ENCODE measurements at regions not wholly inside any gene's neighbourhood (a gene's known extent, or its start where the extent isn't known, plus 50 kb on each side); places are given as distances from the start of the nearest gene placed in this dataset.

DNA sequence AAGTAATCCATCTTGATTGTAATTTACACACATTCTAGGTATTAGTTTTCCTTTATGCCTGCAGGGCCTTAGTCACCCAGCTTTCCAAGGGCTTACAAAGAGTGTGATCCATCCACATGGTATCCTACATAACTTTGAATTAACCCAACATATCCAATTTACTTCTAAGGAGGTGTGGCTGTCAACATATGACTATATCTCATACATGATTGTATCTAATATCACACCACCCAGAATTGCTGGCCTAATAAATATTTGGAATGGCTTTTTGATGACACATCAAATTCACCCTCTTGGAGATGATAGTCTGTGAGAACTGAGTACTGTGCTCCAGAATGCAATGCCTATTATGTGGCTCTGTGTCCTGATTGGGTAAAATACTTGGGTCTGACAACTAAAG is 363.3 kb upstream of the GRIN3A start:
- Histone ChIP-seq H2AFZ (ENCODE audit: low read length) (no peak overlapping the region), H3K27me3 (ENCODE audit: low read length) (no peaks in the 10 kb centered on the region), H4K20me1 (ENCODE audit: insufficient read depth, low read depth, low read length) (no peaks in the 10 kb centered on the region), H3K4me2 (ENCODE audit: low read depth, low read length, poor library complexity, severe bottlenecking) (no peak overlapping the region), H3K36me3 (ENCODE audit: insufficient read depth, low read length) (no peaks in the 10 kb centered on the region), H3K27ac (ENCODE audit: low read length) (no peak overlapping the region), H3K9me3 (ENCODE audit: low read length) (peaks cover 12% of the 10 kb centered on the region), H3K79me2 (ENCODE audit: low read length) (no peaks in the 10 kb centered on the region), H3K4me1 (ENCODE audit: low read length) (no peaks in the 10 kb centered on the region), H3K9me2 (replicated peaks; ENCODE audit: insufficient read depth, low read length) (0 out of 2 replicates have a peak, but pooled peaks cover 5% of the 10 kb centered on the region), H3K9ac (ENCODE audit: low read length) (no peak overlapping the region), H3K4me3 (ENCODE audit: low read length) (no peak overlapping the region)
- DNase-seq: no peak

DNA sequence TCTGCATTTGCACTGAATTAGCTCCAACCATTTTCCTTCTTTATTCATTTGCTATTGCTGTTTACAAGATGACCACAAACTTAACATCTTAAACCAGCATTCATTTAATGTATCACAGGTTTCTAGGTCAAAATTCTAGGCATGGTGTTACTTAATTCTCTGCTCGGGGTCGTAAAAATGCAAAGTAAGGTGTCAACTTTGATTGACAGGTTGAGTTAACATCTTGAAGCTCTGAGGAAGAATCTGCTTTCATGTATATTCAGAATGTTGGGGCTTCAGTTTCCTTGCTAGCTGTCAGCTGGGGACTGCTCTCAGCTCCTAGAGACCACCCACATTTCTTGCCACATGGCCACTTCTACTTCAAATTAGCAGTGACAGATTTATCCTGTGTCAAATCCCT is 348.7 kb upstream of the GRIN3A start:
- Histone ChIP-seq H3K36me3 (ENCODE audit: insufficient read depth, low read length) (no peaks in the 10 kb centered on the region), H3K4me1 (ENCODE audit: low read length) (no peaks in the 10 kb centered on the region), H3K9ac (ENCODE audit: low read length) (no peak overlapping the region), H2AFZ (ENCODE audit: low read length) (no peak overlapping the region), H3K27me3 (ENCODE audit: low read length) (no peaks in the 10 kb centered on the region), H4K20me1 (ENCODE audit: insufficient read depth, low read depth, low read length) (no peaks in the 10 kb centered on the region), H3K79me2 (ENCODE audit: low read length) (no peaks in the 10 kb centered on the region), H3K9me3 (ENCODE audit: low read length) (peaks cover 14% of the 10 kb centered on the region), H3K4me3 (ENCODE audit: low read length) (no peak overlapping the region), H3K27ac (ENCODE audit: low read length) (no peak overlapping the region), H3K9me2 (replicated peaks; ENCODE audit: insufficient read depth, low read length) (no peaks in the 10 kb centered on the region), H3K4me2 (ENCODE audit: low read depth, low read length, poor library complexity, severe bottlenecking) (no peak overlapping the region)
- no peak for DNase-seq

DNA sequence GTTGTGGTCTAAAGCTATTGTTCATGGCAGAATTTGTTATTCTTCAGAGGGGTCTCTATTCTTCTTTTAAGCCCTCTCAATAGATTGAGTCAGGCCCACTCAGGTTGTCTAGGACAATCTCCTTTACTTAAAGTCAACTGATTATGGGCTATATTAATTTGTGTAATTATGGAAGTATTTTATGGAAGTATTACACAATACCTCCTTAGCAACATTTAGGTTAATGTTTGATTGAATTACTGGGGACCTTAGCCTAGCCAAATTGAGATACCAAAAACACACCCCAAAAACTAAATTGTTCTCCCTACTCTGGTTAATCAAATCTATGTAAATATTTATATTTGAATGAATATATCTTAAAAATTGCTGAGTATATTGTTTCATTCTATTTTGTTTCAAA is 347.1 kb upstream of the GRIN3A start:
- no peak overlapping the region for H3K27ac ChIP-seq (ENCODE audit: low read length)
- H3K4me2 ChIP-seq (ENCODE audit: low read depth, low read length, poor library complexity, severe bottlenecking): no peak overlapping the region

DNA sequence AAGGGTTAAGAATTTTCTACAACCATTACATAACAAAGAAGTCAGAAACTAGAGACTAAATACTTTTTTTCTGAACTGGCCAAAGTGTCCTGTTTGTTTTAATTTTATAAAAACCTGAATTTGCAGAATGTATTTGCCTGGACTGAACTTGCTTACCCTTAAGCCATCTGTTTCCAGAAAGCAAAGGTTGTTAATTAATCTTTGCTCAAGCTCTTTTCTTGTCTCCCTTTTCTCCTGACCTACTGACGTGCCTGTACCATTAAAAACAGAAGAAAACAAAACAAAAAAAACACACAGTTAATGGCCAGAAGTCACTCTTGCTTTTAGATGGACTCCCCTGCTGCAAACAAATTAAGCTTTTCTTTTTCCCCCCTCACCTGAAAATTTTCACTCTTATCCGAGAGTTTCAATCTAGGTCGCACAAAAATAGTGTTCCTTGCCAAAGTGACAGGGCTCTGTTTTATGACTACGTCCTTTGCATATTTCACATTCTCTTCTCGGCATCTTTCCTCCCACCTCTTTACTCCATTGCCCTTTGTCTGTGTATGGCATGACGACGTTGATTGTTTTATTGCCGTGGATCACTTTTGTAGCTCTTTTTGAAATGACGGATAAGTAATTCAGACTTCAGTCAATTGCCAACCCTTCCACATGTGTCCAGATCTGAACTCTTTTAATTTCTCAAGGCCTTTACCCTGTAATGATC is 333.8 kb upstream of the GRIN3A start:
- Histone ChIP-seq H3K9me2 (replicated peaks; ENCODE audit: insufficient read depth, low read length) (no peaks in the 10 kb centered on the region), H3K9ac (ENCODE audit: low read length) (no peak overlapping the region)

More for the DNA sequence above, 347.1 kb upstream of the GRIN3A start:
- no peak overlapping the region for H2AFZ ChIP-seq (ENCODE audit: low read length)
- H3K4me3 ChIP-seq (ENCODE audit: low read length): no peak overlapping the region
- no peaks in the 10 kb centered on the region for H3K27me3 ChIP-seq (ENCODE audit: low read length)
- no peaks in the 10 kb centered on the region for H3K79me2 ChIP-seq (ENCODE audit: low read length)
- no peaks in the 10 kb centered on the region for H4K20me1 ChIP-seq (ENCODE audit: insufficient read depth, low read depth, low read length)
- H3K9me2 ChIP-seq (replicated peaks; ENCODE audit: insufficient read depth, low read length): no peaks in the 10 kb centered on the region
- H3K4me1 ChIP-seq (ENCODE audit: low read length): no peaks in the 10 kb centered on the region
- DNase-seq: no peak
- H3K9me3 ChIP-seq (ENCODE audit: low read length): peaks cover 11% of the 10 kb centered on the region
- no peaks in the 10 kb centered on the region for H3K36me3 ChIP-seq (ENCODE audit: insufficient read depth, low read length)
- no peak overlapping the region for H3K9ac ChIP-seq (ENCODE audit: low read length)

DNA sequence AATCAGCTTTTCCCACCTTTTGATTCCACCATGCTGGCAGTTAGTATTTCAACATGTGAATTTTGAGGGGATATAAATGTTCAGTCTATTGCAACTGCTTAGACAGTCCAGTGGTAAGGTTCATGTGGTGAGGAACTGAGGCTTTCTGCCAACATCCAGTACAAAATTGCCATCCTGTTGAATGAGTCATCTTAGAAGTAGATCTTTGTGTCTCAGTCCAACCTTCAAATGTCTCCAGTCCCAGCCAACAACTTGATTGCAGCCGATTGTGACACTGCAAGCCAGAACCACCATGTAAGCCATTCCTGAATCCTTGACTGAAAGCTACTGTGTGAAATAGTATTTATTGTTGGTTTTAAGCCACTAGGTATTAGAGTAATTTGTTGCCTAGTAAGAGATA is 331.5 kb upstream of the GRIN3A start:
- Histone ChIP-seq H3K4me2 (ENCODE audit: low read depth, low read length, poor library complexity, severe bottlenecking) (no peak overlapping the region), H3K27ac (ENCODE audit: low read length) (no peak overlapping the region), H3K4me3 (ENCODE audit: low read length) (no peak overlapping the region), H3K79me2 (ENCODE audit: low read length) (no peaks in the 10 kb centered on the region), H3K9ac (ENCODE audit: low read length) (no peak overlapping the region), H3K4me1 (ENCODE audit: low read length) (no peaks in the 10 kb centered on the region), H3K9me3 (ENCODE audit: low read length) (peaks cover 14% of the 10 kb centered on the region; the same call in 1 of the 2 replicates), H3K36me3 (ENCODE audit: insufficient read depth, low read length) (no peaks in the 10 kb centered on the region), H2AFZ (ENCODE audit: low read length) (no peak overlapping the region), H4K20me1 (ENCODE audit: insufficient read depth, low read depth, low read length) (no peaks in the 10 kb centered on the region), H3K9me2 (replicated peaks; ENCODE audit: insufficient read depth, low read length) (no peaks in the 10 kb centered on the region), H3K27me3 (ENCODE audit: low read length) (no peaks in the 10 kb centered on the region)
- DNase-seq: no peak

More for the DNA sequence above, 333.8 kb upstream of the GRIN3A start:
- H3K27ac ChIP-seq (ENCODE audit: low read length): no peak overlapping the region
- no peak for DNase-seq
- no peak overlapping the region for H2AFZ ChIP-seq (ENCODE audit: low read length)
- no peak overlapping the region for H3K4me3 ChIP-seq (ENCODE audit: low read length)
- H3K9me3 ChIP-seq (ENCODE audit: low read length): peaks cover 14% of the 10 kb centered on the region; the same call in 1 of the 2 replicates
- H3K4me1 ChIP-seq (ENCODE audit: low read length): no peaks in the 10 kb centered on the region
- H3K4me2 ChIP-seq (ENCODE audit: low read depth, low read length, poor library complexity, severe bottlenecking): no peak overlapping the region
- no peaks in the 10 kb centered on the region for H3K27me3 ChIP-seq (ENCODE audit: low read length)
- H4K20me1 ChIP-seq (ENCODE audit: insufficient read depth, low read depth, low read length): no peaks in the 10 kb centered on the region
- H3K36me3 ChIP-seq (ENCODE audit: insufficient read depth, low read length): no peaks in the 10 kb centered on the region
- H3K79me2 ChIP-seq (ENCODE audit: low read length): no peaks in the 10 kb centered on the region

DNA sequence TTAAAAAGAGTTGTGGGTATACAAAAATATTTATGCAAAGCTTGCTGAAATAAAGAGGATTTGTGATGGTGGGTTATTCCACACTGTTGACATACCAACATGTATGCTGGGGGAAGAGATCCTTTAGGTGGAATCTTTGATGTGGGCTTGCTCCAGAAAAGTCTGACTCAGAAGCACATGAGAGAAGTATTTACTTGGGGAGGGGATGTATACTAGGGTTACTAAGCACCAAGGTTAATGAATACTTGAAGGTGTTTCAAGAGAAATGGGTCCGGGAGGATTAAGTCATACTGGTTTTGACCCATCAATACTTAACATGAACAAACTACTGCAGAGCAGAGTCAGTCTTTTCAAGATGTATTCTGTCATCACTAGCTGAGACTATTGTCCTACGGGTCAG is 316.4 kb upstream of the GRIN3A start:
- no peak overlapping the region for H3K4me2 ChIP-seq (ENCODE audit: low read depth, low read length, poor library complexity, severe bottlenecking)
- H3K27ac ChIP-seq (ENCODE audit: low read length): no peak overlapping the region
- H3K9me2 ChIP-seq (replicated peaks; ENCODE audit: insufficient read depth, low read length): no peaks in the 10 kb centered on the region
- peaks cover 22% of the 10 kb centered on the region for H3K9me3 ChIP-seq (ENCODE audit: low read length)
- H2AFZ ChIP-seq (ENCODE audit: low read length): no peak overlapping the region
- no peak for DNase-seq
- H3K4me1 ChIP-seq (ENCODE audit: low read length): no peaks in the 10 kb centered on the region
- H3K79me2 ChIP-seq (ENCODE audit: low read length): no peaks in the 10 kb centered on the region
- H3K4me3 ChIP-seq (ENCODE audit: low read length): no peak overlapping the region
- no peaks in the 10 kb centered on the region for H3K36me3 ChIP-seq (ENCODE audit: insufficient read depth, low read length)
- H3K27me3 ChIP-seq (ENCODE audit: low read length): no peaks in the 10 kb centered on the region
- no peaks in the 10 kb centered on the region for H4K20me1 ChIP-seq (ENCODE audit: insufficient read depth, low read depth, low read length)
- no peak overlapping the region for H3K9ac ChIP-seq (ENCODE audit: low read length)

DNA sequence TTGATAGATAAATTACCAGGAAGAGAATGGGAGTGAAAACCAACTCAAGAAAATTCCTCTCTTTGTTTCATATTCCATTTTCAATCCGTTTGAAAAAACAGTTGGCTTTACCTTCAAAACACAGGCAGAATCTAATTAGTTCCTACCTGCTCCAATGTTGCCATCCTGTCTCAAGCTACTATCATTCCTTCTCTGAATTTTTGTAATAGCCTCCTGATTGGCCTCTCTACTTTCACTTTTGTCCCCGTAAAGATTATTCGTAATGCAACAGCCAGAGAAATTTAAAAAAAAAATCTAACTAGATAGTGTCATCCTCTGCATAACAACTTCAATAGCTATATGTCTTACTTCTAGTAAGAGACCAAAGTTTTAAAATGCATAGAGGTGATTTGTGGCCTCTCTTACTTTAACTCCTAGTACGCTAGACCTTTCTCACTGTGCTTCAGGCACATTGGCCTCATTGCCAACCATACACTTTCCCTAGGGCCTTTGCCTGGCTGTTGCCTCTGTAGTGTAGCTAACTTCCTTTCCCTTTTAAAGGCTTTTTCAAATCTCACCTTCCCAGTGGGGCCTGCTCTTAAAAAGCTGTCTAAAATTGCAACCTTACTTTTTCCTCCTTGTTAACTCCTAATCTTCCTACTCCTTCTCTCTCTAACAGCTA is 311.3 kb upstream of the GRIN3A start:
- Histone ChIP-seq H3K9ac (ENCODE audit: low read length) (no peak overlapping the region), H3K4me1 (ENCODE audit: low read length) (no peaks in the 10 kb centered on the region), H3K4me3 (ENCODE audit: low read length) (no peak overlapping the region), H3K4me2 (ENCODE audit: low read depth, low read length, poor library complexity, severe bottlenecking) (no peak overlapping the region), H4K20me1 (ENCODE audit: insufficient read depth, low read depth, low read length) (no peaks in the 10 kb centered on the region), H2AFZ (ENCODE audit: low read length) (no peak overlapping the region), H3K27ac (ENCODE audit: low read length) (no peak overlapping the region), H3K36me3 (ENCODE audit: insufficient read depth, low read length) (no peaks in the 10 kb centered on the region), H3K9me3 (ENCODE audit: low read length) (peaks cover 11% of the 10 kb centered on the region), H3K27me3 (ENCODE audit: low read length) (no peaks in the 10 kb centered on the region), H3K9me2 (replicated peaks; ENCODE audit: insufficient read depth, low read length) (no peaks in the 10 kb centered on the region), H3K79me2 (ENCODE audit: low read length) (no peaks in the 10 kb centered on the region)
- DNase-seq: no peak

DNA sequence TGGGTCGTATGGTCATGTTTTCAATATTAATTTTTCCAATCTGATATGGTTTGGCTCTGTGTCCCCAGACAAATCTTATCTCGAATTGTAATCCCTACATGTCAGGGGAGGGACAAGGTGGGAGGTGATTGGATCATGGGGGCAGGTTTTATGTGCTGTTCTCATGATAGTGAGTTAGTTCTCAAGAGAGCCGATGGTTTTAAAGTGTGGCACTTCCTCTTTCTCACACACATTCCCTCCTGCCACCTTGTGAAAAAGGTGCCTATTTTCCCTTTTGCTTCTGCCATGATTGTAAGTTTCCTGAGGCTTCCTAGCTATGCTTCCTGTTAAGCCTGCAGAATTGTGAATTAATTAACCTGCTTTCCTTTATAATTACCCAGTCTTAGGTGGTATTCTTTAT is 309.1 kb upstream of the GRIN3A start:
- H3K4me2 ChIP-seq (ENCODE audit: low read depth, low read length, poor library complexity, severe bottlenecking): no peak overlapping the region
- peaks cover 11% of the 10 kb centered on the region for H3K9me3 ChIP-seq (ENCODE audit: low read length)
- no peaks in the 10 kb centered on the region for H3K4me1 ChIP-seq (ENCODE audit: low read length)
- no peaks in the 10 kb centered on the region for H3K36me3 ChIP-seq (ENCODE audit: insufficient read depth, low read length)
- H2AFZ ChIP-seq (ENCODE audit: low read length): no peak overlapping the region
- H3K4me3 ChIP-seq (ENCODE audit: low read length): no peak overlapping the region
- no peaks in the 10 kb centered on the region for H3K27me3 ChIP-seq (ENCODE audit: low read length)
- H4K20me1 ChIP-seq (ENCODE audit: insufficient read depth, low read depth, low read length): no peaks in the 10 kb centered on the region
- no peak overlapping the region for H3K27ac ChIP-seq (ENCODE audit: low read length)
- H3K79me2 ChIP-seq (ENCODE audit: low read length): no peaks in the 10 kb centered on the region
- DNase-seq: no peak
- no peaks in the 10 kb centered on the region for H3K9me2 ChIP-seq (replicated peaks; ENCODE audit: insufficient read depth, low read length)
- H3K9ac ChIP-seq (ENCODE audit: low read length): no peak overlapping the region
